Activated CD4-positive, alpha-beta memory T cell treated with anti-CD3 and anti-CD28 coated beads for 36 hours (primary cell): ENCODE measurements at regions not wholly inside any gene's neighbourhood (a gene's known extent, or its start where the extent isn't known, plus 50 kb on each side); places are given as distances from the start of the nearest gene placed in this dataset.

Experiments
- CTCF ChIA-PET: fragments of 350-600 bp; sonication (Branson Sonifier 250); formaldehyde crosslinking; loops from one replicate; lab custom pipeline; 2021; ENCODE audit warnings: antibody characterized with exemption, inconsistent platforms; lab: Charles Lee
- POLR2A ChIA-PET: fragments of 350-600 bp; sonication (Branson Sonifier 250); formaldehyde crosslinking; loops from one replicate; lab custom pipeline; 2021; ENCODE audit warnings: antibody characterized with exemption; lab: Charles Lee
- DNase-seq: peaks from one replicate; pipeline ENCODE4 v3.0.0-alpha.2; 2020
- H3K27ac Mint-ChIP-seq: one replicate; pipeline ENCODE4 v1.8.0; 2021; ENCODE audit warnings: mixed read lengths
- H3K27me3 Mint-ChIP-seq: one replicate; pipeline ENCODE4 v1.8.0; 2021; ENCODE audit warnings: mixed read lengths
- H3K36me3 Mint-ChIP-seq: one replicate; pipeline ENCODE4 v1.8.0; 2021; ENCODE audit warnings: mixed read lengths
- H3K4me1 Mint-ChIP-seq: one replicate; pipeline ENCODE4 v1.8.0; 2021; ENCODE audit warnings: low read depth, mixed read lengths
- H3K4me3 Mint-ChIP-seq: one replicate; pipeline ENCODE4 v1.8.0; 2021; ENCODE audit warnings: mild to moderate bottlenecking, mixed read lengths
- H3K9me3 Mint-ChIP-seq: one replicate; pipeline ENCODE4 v1.8.0; 2021; ENCODE audit warnings: mixed read lengths
- intact Hi-C: fragments of 100-400 bp; cut with micrococcal nuclease; formaldehyde crosslinking; loops from one replicate; pipeline ENCODE4 v1.15.1; 2023

DNA sequence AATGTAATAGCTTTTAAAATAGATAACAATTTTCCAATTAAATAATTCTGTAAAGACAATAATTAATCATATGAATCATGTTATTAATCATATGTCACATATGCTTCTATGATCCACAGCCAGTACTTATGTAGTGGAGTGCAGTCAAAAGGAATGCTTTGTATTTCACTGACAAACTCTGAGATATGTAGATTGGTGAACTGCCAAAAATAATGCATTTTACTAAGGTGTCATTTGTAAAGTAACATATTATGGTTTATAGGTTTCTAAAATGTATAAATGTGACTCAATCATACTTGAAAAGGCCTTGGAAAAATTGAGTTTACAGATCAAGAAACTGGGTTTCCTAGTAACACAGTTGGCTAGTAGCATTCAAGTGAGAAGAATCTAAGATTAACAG lies 93.8 kb upstream of the KCNH7 start:
- CTCF ChIA-PET, result no interaction called here
- Mint-ChIP-seq H3K4me3 (no peak overlapping the region), H3K27ac (no peak overlapping the region), H3K9me3 (peaks cover 6% of the 10 kb centered on the region), H3K36me3 (no peaks in the 10 kb centered on the region), H3K4me1 (no peaks in the 10 kb centered on the region), H3K27me3 (no peaks in the 10 kb centered on the region)
- intact Hi-C loops, result no loop called here
- DNase-seq, result no peak
- POLR2A ChIA-PET, result no interaction called here

DNA sequence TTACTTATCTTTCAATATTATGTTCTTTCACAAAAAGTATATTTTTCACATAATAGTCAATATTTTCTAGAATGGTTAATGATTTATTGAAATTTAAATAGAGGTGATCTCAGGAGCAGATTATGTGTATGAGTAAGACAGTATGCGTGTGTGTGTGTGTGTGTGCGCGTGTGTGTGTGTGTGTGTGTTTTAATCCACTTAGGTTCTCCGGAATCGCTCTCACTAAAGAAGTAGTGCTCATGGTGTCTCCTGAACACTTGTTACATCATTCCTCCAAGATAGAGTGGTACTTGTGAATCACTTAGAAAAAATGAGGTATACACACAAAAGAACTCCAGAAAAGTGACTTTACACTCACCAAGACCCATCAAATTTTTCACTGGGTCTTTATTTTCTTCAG lies 91.0 kb upstream of the KCNH7 start:
- H3K36me3 Mint-ChIP-seq, result no peaks in the 10 kb centered on the region

DNA sequence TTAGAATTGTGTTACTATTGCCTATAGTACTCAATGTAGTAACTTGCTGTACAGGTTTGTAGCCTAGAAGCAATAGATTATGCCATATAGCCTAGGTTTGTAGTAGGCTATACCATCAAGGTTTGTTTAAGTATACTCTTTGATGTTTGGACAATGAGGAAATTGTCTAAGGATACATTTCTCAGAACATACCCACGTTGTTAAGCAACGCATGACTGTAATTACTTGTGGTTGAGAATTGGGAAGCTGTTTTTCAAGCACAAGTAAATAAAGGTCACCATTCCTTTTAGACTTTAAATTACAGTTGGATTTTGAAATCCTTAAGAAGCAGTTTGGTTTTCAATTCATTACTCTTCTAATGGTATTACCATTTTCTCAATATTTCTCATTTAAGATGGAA lies 89.8 kb upstream of the KCNH7 start:
- Mint-ChIP-seq H3K27me3 (no peaks in the 10 kb centered on the region), H3K4me3 (no peak overlapping the region), H3K4me1 (no peaks in the 10 kb centered on the region), H3K9me3 (no peaks in the 10 kb centered on the region), H3K36me3 (no peaks in the 10 kb centered on the region), H3K27ac (no peak overlapping the region)
- ChIA-PET CTCF (no interaction called here), POLR2A (no interaction called here)
- DNase-seq, result no peak
- intact Hi-C loops, result no loop called here

More for the DNA sequence above, 91.0 kb upstream of the KCNH7 start:
- Mint-ChIP-seq H3K4me3 (no peak overlapping the region), H3K27me3 (no peaks in the 10 kb centered on the region), H3K9me3 (peaks cover 2% of the 10 kb centered on the region), H3K4me1 (no peaks in the 10 kb centered on the region), H3K27ac (no peak overlapping the region)
- DNase-seq, result no peak
- ChIA-PET POLR2A (no interaction called here), CTCF (no interaction called here)
- intact Hi-C loops, result no loop called here

DNA sequence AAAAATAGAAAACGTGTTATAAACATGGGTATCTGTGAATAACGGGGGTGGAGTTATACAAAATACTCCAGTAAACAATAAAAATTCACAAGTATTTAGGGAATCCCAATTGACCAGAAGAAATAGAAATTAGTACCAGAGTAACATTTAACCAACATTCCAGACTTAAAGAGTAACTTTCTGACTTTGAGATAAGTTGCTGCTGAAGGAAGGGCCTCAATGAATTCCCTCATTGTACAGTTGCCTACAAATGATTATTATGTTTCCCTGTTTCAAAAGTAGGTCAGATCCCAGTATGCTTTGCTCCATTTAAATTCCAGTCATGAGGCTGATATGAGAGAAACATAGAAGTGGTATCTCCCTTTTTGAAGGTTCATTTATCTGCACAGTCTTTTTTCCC lies 88.3 kb upstream of the KCNH7 start:
- DNase-seq, result no peak
- CTCF ChIA-PET, result no interaction called here
- intact Hi-C loops, result no loop called here
- Mint-ChIP-seq H3K27ac (no peak overlapping the region), H3K4me1 (no peaks in the 10 kb centered on the region), H3K9me3 (no peaks in the 10 kb centered on the region), H3K27me3 (no peaks in the 10 kb centered on the region), H3K4me3 (no peak overlapping the region), H3K36me3 (no peaks in the 10 kb centered on the region)
- POLR2A ChIA-PET, result no interaction called here

DNA sequence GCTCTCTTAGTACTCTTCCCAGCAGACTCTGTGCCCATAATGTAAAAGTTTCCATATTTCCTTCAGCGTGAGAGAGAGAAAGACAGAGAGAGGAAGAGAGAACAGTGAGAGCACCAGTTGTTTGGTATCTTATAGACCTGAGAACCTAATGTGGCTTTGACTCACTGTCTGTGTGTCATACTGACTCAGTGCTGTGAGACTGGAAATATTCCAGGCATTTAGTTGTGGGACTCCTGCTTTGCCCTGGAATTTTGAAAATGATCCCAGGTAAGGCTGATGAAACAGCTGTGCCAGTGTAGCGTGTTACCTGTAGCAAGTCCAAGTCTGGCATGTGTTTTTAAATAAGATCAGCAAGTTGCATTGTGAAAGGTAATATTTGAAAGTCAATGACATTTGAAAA lies 87.9 kb upstream of the KCNH7 start:
- Mint-ChIP-seq H3K4me3 (no peak overlapping the region), H3K27me3 (no peaks in the 10 kb centered on the region), H3K9me3 (no peaks in the 10 kb centered on the region), H3K27ac (no peak overlapping the region), H3K36me3 (no peaks in the 10 kb centered on the region), H3K4me1 (no peaks in the 10 kb centered on the region)
- ChIA-PET CTCF (no interaction called here), POLR2A (no interaction called here)
- DNase-seq, result no peak
- intact Hi-C loops, result no loop called here

DNA sequence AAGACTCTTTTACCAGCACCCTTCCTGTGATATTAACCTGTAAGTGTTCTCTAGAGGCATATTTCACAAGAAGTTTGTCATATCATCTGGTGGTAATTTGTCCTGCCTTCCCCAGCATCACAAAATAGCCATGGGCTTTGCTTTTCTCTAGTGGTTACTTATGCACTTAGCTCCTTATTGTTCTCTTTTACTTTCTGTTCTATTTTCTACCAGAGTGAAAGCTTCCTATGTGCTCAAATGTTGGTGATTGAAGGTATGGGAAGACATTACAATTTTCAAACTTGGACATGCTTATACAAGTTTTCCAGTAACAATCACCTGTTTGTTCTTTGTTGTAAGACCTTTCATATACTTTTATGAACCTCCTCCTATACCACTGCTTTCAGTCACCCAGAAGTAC lies 87.0 kb upstream of the KCNH7 start:
- no peak for DNase-seq
- no peaks in the 10 kb centered on the region for H3K9me3 Mint-ChIP-seq
- no peaks in the 10 kb centered on the region for H3K36me3 Mint-ChIP-seq
- POLR2A ChIA-PET, result no interaction called here
- no peaks in the 10 kb centered on the region for H3K27me3 Mint-ChIP-seq
- no peak overlapping the region for H3K4me3 Mint-ChIP-seq
- no peaks in the 10 kb centered on the region for H3K4me1 Mint-ChIP-seq
- H3K27ac Mint-ChIP-seq, result no peak overlapping the region
- CTCF ChIA-PET, result no interaction called here
- intact Hi-C loops, result no loop called here

DNA sequence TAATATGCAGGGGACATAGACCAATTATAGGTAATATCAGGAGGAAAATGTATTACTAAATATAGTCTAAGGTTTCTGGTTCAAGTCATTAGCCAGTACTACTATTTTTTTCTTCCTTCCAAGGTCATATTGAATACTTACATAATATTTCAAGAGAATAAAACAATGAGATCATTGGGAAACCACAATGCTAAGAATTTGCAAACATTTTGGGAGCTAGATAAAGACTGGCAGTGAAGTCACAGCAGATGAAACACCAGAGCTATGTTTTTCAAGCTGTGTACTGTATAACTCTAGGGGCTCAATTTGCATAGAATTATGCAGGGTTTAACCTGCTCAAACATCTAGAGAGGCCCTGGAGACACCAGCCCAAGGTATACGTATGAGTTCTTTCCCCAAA lies 80.5 kb upstream of the KCNH7 start:
- POLR2A ChIA-PET, result no interaction called here
- CTCF ChIA-PET, result no interaction called here
- Mint-ChIP-seq H3K27me3 (no peaks in the 10 kb centered on the region), H3K4me3 (no peak overlapping the region), H3K9me3 (peaks cover 2% of the 10 kb centered on the region), H3K27ac (no peak overlapping the region), H3K36me3 (no peaks in the 10 kb centered on the region), H3K4me1 (no peaks in the 10 kb centered on the region)
- DNase-seq, result no peak
- intact Hi-C loops, result no loop called here

DNA sequence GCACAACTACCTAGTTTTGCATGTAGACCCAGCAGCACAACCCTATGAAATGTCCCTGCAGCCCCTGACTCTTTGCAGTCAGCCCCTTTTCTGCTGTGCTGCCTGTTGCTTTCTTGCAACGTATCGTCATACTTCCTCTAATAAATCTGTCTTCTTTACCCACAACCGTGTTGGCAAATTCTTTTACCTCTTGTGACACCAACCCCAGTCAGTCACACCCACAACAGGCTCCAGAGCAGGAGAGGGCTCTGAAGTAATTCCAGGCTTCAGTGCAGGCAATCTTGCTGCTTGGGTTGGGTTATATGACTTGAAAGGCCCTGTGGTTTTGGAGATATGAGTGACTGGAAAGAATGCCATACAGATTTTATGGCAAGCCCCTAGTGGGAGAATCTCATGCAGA lies 79.1 kb upstream of the KCNH7 start:
- CTCF ChIA-PET, result no interaction called here
- DNase-seq, result no peak
- H3K4me3 Mint-ChIP-seq, result no peak overlapping the region
- H3K4me1 Mint-ChIP-seq, result no peaks in the 10 kb centered on the region
- intact Hi-C loops, result no loop called here
- H3K27ac Mint-ChIP-seq, result no peak overlapping the region
- H3K9me3 Mint-ChIP-seq, result peaks cover 2% of the 10 kb centered on the region
- H3K27me3 Mint-ChIP-seq, result no peaks in the 10 kb centered on the region
- H3K36me3 Mint-ChIP-seq, result no peaks in the 10 kb centered on the region
- POLR2A ChIA-PET, result no interaction called here

DNA sequence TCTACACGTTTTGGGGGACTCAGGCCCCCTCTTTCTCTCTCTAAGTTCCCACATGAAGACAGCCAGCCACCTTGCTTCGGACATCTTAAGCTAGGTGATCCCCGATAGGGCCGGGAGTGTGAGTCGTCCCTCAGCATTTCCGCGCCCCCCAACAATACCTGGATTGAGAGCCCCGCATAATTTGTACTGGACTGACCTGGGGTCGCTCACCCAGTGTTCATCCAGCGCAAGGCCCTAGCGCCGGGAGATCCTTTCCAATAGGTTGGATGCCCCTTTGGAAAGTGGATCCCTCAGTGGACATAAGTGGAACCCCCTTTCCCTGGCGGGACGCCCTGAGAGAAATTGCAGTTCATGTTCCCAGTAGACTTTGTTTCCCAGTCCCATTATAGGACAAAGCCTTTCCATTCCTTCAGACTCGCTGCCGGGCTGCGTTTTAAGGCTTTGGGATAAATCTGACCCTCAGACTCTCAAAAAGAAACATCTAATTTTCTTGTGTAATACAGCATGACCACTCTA lies 77.8 kb upstream of the KCNH7 start:
- H3K27me3 Mint-ChIP-seq, result no peaks in the 10 kb centered on the region
- intact Hi-C loops, result no loop called here
- DNase-seq, result no peak
- no peaks in the 10 kb centered on the region for H3K36me3 Mint-ChIP-seq
- no peak overlapping the region for H3K4me3 Mint-ChIP-seq
- H3K27ac Mint-ChIP-seq, result no peak overlapping the region
- POLR2A ChIA-PET, result no interaction called here
- peaks cover 2% of the 10 kb centered on the region for H3K9me3 Mint-ChIP-seq
- CTCF ChIA-PET, result no interaction called here
- no peaks in the 10 kb centered on the region for H3K4me1 Mint-ChIP-seq

DNA sequence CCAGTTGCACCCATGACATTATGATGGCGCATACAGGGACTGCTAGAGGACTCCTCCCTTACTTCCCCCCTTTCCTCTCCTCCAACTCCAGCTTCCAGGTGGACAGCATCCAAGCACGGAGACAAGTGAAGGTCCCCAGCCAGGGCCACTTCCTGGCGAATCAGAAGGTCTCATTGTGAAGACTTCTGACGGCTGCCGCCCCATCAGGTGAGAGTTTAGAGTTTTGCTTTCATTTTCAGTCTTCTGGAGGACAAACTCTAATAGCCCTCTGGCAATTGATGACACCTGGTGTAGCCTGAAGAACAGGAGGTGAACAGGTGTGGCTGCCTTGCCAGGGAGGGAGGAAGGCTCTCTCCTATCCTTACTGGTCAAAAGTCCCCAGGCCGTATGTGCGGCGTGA lies 77.3 kb upstream of the KCNH7 start:
- POLR2A ChIA-PET, result no interaction called here
- no peak for DNase-seq
- H3K36me3 Mint-ChIP-seq, result no peaks in the 10 kb centered on the region
- H3K9me3 Mint-ChIP-seq, result peaks cover 2% of the 10 kb centered on the region
- no peaks in the 10 kb centered on the region for H3K4me1 Mint-ChIP-seq
- H3K27ac Mint-ChIP-seq, result no peak overlapping the region
- H3K27me3 Mint-ChIP-seq, result no peaks in the 10 kb centered on the region
- no peak overlapping the region for H3K4me3 Mint-ChIP-seq
- intact Hi-C loops, result no loop called here
- CTCF ChIA-PET, result no interaction called here

DNA sequence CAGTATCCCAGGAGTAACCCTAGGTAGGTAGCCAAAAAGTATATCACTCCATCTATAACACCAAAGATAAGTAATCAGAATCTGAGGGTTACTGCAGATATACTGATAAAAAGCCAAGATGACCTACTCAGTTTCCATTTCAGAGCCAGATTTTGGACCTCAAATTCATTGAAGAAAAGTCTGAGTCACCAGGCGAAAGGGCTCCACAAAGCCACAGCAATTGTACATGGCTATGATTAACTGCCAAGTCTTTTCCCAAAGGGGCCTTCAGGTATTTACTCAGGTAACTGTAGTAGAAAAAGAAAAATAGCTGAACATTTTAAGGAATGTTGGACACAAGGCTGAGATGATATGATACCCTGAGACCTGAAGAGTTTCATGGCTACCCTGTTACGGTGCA lies 75.6 kb upstream of the KCNH7 start:
- Mint-ChIP-seq H3K4me1 (no peaks in the 10 kb centered on the region), H3K4me3 (no peak overlapping the region), H3K27me3 (no peaks in the 10 kb centered on the region), H3K27ac (no peak overlapping the region), H3K9me3 (peaks cover 2% of the 10 kb centered on the region), H3K36me3 (no peaks in the 10 kb centered on the region)
- DNase-seq, result no peak
- intact Hi-C loops, result no loop called here
- POLR2A ChIA-PET, result no interaction called here
- CTCF ChIA-PET, result no interaction called here

DNA sequence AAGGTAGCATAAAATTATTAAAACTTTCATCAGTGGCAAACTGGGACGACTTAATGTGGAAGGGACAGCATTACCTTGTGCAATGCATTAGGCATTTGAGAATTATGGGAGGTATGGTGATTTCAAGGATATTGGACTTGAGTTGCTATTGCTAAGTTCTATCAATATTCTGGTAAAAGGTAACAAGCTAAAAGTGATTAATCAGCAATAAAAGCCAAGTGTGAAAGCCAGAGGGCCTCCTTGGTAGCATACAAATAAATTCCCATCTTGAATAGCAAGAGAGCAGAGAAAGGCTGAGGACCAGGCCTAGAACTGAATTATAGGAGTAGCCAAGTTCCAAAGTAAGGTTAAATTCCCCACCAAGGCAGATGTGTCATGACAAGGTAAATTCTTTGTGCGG lies 74.2 kb upstream of the KCNH7 start:
- H3K27me3 Mint-ChIP-seq, result no peaks in the 10 kb centered on the region
- H3K4me3 Mint-ChIP-seq, result no peak overlapping the region
- peaks cover 2% of the 10 kb centered on the region for H3K9me3 Mint-ChIP-seq
- H3K27ac Mint-ChIP-seq, result no peak overlapping the region
- H3K4me1 Mint-ChIP-seq, result no peaks in the 10 kb centered on the region
- no peak for DNase-seq
- CTCF ChIA-PET, result interaction anchor here (0.6 kb wide), 1 partner anchor 9 kb away, joined by 3 read pairs; no protein-coding TSS in a partner anchor
- POLR2A ChIA-PET, result no interaction called here
- intact Hi-C loops, result no loop called here
- no peaks in the 10 kb centered on the region for H3K36me3 Mint-ChIP-seq

DNA sequence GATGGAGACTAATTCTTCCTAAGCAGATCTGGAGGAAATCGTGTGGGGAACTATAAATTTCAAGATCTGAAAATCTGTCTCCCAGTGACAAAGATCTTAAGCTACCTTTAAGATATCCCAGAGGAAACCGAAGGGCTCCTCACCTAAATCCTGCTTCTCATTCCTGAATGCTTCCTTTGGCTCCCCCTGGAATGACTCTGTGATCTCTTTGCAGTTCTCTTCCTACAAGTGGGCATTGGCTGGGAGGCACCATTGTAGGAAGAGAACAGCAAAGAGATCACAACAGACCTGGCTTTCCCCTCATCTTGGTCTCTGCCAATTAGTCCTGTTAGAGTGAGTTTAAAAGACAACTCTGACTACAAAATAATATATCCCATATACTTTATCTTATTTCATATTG lies 70.0 kb upstream of the KCNH7 start:
- H3K36me3 Mint-ChIP-seq, result no peaks in the 10 kb centered on the region
- no peak overlapping the region for H3K27ac Mint-ChIP-seq
- DNase-seq, result no peak
- H3K4me3 Mint-ChIP-seq, result no peak overlapping the region
- H3K27me3 Mint-ChIP-seq, result no peaks in the 10 kb centered on the region
- no peaks in the 10 kb centered on the region for H3K4me1 Mint-ChIP-seq
- ChIA-PET POLR2A (no interaction called here), CTCF (no interaction called here)
- intact Hi-C loops, result no loop called here
- H3K9me3 Mint-ChIP-seq, result no peaks in the 10 kb centered on the region
